Astrocyte (in vitro differentiated cells and primary cell): ENCODE measurements at regions not wholly inside any gene's neighbourhood (a gene's known extent, or its start where the extent isn't known, plus 50 kb on each side); places are given as distances from the start of the nearest gene placed in this dataset.
A peak's percentile ranks its signal among the peaks of the same experiment; 100 is the strongest.

Experiments used
- DNase-seq: peaks from one replicate; pipeline ENCODE4 v3.0.0-alpha.2; 2010; ENCODE audit warnings: low read depth
- FAIRE-seq: peaks from 2 replicates; lab custom pipeline; 2011; peaks lifted over from hg19 to GRCh38; lab: Jason Lieb, UNC
- H2AFZ ChIP-seq: 2 replicates; pipeline ENCODE4 v1.6.0; 2012; ENCODE audit warnings: low read depth, low read length, inconsistent platforms
- H3K27ac ChIP-seq: 2 replicates; pipeline ENCODE4 v1.5.1; 2011; ENCODE audit warnings: low read depth, low read length, inconsistent platforms
- H3K27me3 ChIP-seq: 2 replicates; pipeline ENCODE4 v1.6.0; 2011; ENCODE audit warnings: low read length, inconsistent platforms; ENCODE audit not compliant: insufficient read depth
- H3K36me3 ChIP-seq: 2 replicates; pipeline ENCODE4 v1.5.1; 2011; ENCODE audit warnings: low read length, inconsistent platforms; ENCODE audit not compliant: insufficient read depth
- H3K4me1 ChIP-seq: 2 replicates; pipeline ENCODE4 v1.5.1; 2011; ENCODE audit warnings: low read length, inconsistent platforms; ENCODE audit not compliant: insufficient read depth
- H3K4me2 ChIP-seq: 2 replicates; pipeline ENCODE4 v1.6.0; 2012; ENCODE audit warnings: low read length, inconsistent platforms
- H3K4me3 ChIP-seq: 2 replicates; pipeline ENCODE4 v1.5.1; 2011; ENCODE audit warnings: low read depth, mild to moderate bottlenecking, low read length, inconsistent platforms; ENCODE audit not compliant: insufficient read depth
- H3K79me2 ChIP-seq: 2 replicates; pipeline ENCODE4 v1.6.0; 2012; ENCODE audit warnings: mild to moderate bottlenecking, low read length, inconsistent platforms; ENCODE audit not compliant: insufficient read depth
- H3K9ac ChIP-seq: 2 replicates; pipeline ENCODE4 v1.6.0; 2012; ENCODE audit warnings: mild to moderate bottlenecking, low read length, inconsistent platforms
- H3K9me3 ChIP-seq: 2 replicates; pipeline ENCODE4 v1.5.1; 2012; ENCODE audit warnings: low read depth, mild to moderate bottlenecking, low read length, inconsistent platforms; ENCODE audit not compliant: insufficient read depth
- H4K20me1 ChIP-seq: 2 replicates; pipeline ENCODE4 v1.6.0; 2012; ENCODE audit warnings: low read length, inconsistent platforms; ENCODE audit not compliant: insufficient read depth
- H3K27ac Mint-ChIP-seq: one replicate; pipeline ENCODE4 v1.8.0; 2021; ENCODE audit warnings: mild to moderate bottlenecking, mixed read lengths; ENCODE audit not compliant: unreplicated experiment
- H3K27me3 Mint-ChIP-seq: one replicate; pipeline ENCODE4 v1.8.0; 2021; ENCODE audit warnings: low read depth, mixed read lengths; ENCODE audit not compliant: unreplicated experiment
- H3K36me3 Mint-ChIP-seq: one replicate; pipeline ENCODE4 v1.8.0; 2021; ENCODE audit warnings: low read depth, mixed read lengths; ENCODE audit not compliant: unreplicated experiment
- H3K4me1 Mint-ChIP-seq: one replicate; pipeline ENCODE4 v1.8.0; 2021; ENCODE audit warnings: low read depth, mixed read lengths; ENCODE audit not compliant: unreplicated experiment
- H3K4me3 Mint-ChIP-seq: one replicate; pipeline ENCODE4 v1.8.0; 2021; ENCODE audit warnings: mild to moderate bottlenecking, moderate library complexity, mixed read lengths; ENCODE audit not compliant: unreplicated experiment
- H3K9me3 Mint-ChIP-seq: one replicate; pipeline ENCODE4 v1.8.0; 2021; ENCODE audit warnings: mild to moderate bottlenecking, mixed read lengths; ENCODE audit not compliant: unreplicated experiment
- EZH2 ChIP-seq: IDR thresholded peaks from 2 replicates; pipeline ENCODE4 v1.6.1; 2012; ENCODE audit warnings: mild to moderate bottlenecking, low read length, inconsistent platforms; ENCODE audit not compliant: insufficient read depth
- TF ChIP-seq, protein P1 (sequence below): IDR thresholded peaks from 2 replicates; pipeline ENCODE4 v1.5.1; 2011; ENCODE audit warnings: low read depth, mild to moderate bottlenecking, inconsistent platforms, low read length, moderate library complexity; ENCODE audit not compliant: insufficient read depth

- peak; percentile 55 for DNase-seq
- Histone ChIP-seq H3K4me3 (no peak overlapping the region), H3K9ac (peak overlapping the region; percentile 27), H4K20me1 (no peaks in the 10 kb centered on the region), H3K4me2 (peak overlapping the region; percentile 70), H3K4me1 (peaks cover 25% of the 10 kb centered on the region), H3K36me3 (no peaks in the 10 kb centered on the region), H3K79me2 (no peaks in the 10 kb centered on the region), H3K27me3 (no peaks in the 10 kb centered on the region), H3K9me3 (no peaks in the 10 kb centered on the region), H3K27ac (no peak overlapping the region), H2AFZ (peak overlapping the region; percentile 60)
- Mint-ChIP-seq H3K27ac (peak overlapping the region; percentile 83), H3K27me3 (peaks cover 2% of the 10 kb centered on the region), H3K4me1 (peaks cover 12% of the 10 kb centered on the region), H3K4me3 (no peak overlapping the region), H3K36me3 (no peaks in the 10 kb centered on the region), H3K9me3 (peaks cover 3% of the 10 kb centered on the region)
- TF ChIP-seq, protein P1, sequence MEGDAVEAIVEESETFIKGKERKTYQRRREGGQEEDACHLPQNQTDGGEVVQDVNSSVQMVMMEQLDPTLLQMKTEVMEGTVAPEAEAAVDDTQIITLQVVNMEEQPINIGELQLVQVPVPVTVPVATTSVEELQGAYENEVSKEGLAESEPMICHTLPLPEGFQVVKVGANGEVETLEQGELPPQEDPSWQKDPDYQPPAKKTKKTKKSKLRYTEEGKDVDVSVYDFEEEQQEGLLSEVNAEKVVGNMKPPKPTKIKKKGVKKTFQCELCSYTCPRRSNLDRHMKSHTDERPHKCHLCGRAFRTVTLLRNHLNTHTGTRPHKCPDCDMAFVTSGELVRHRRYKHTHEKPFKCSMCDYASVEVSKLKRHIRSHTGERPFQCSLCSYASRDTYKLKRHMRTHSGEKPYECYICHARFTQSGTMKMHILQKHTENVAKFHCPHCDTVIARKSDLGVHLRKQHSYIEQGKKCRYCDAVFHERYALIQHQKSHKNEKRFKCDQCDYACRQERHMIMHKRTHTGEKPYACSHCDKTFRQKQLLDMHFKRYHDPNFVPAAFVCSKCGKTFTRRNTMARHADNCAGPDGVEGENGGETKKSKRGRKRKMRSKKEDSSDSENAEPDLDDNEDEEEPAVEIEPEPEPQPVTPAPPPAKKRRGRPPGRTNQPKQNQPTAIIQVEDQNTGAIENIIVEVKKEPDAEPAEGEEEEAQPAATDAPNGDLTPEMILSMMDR = no peak
- no peak for TF ChIP-seq EZH2
- FAIRE-seq = no peak
These were observed 367.6 kb downstream of the BCOR start for GRCh38 chrX:39729981-39730661.

GRCh38 chrX:39730662-39731329, 367.0 kb downstream of the BCOR start:
- H3K27ac Mint-ChIP-seq = peak overlapping the region; percentile 83
- Histone ChIP-seq H3K36me3 (no peaks in the 10 kb centered on the region), H3K27me3 (no peaks in the 10 kb centered on the region), H3K4me2 (peak overlapping the region; percentile 70), H3K4me1 (peaks cover 28% of the 10 kb centered on the region), H3K9ac (peak overlapping the region; percentile 48), H2AFZ (peak overlapping the region; percentile 60), H4K20me1 (no peaks in the 10 kb centered on the region), H3K9me3 (no peaks in the 10 kb centered on the region), H3K4me3 (no peak overlapping the region), H3K27ac (no peak overlapping the region), H3K79me2 (no peaks in the 10 kb centered on the region)
- peak; percentile 92 for DNase-seq
- peaks cover 2% of the 10 kb centered on the region for H3K27me3 Mint-ChIP-seq
- no peak for TF ChIP-seq EZH2
- TF ChIP-seq, protein P1 = peak; percentile 40
- peaks cover 12% of the 10 kb centered on the region for H3K4me1 Mint-ChIP-seq
- H3K4me3 Mint-ChIP-seq = peak overlapping the region; percentile 40
- no peaks in the 10 kb centered on the region for H3K36me3 Mint-ChIP-seq
- peaks cover 3% of the 10 kb centered on the region for H3K9me3 Mint-ChIP-seq
- FAIRE-seq = no peak

DNA sequence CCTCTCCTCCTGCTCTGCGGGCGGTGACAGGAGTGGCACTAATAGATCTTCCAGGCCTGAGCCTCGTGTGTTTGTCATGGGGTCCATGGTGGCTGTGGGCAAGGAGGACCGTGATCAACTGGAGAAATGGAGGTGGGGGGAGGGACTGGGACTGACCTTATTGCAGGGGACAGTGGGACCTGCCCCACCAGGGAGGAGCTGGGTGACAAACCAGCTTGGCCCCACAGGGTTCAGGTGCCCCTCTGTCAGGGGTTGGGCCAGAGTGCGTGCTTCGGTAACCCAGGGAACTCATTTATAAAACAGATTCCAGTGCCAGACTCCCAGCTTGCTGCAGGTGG, 366.5 kb downstream of the BCOR start:
- H3K4me1 ChIP-seq = peaks cover 28% of the 10 kb centered on the region
- FAIRE-seq (no peak), DNase-seq (no peak)
- no peaks in the 10 kb centered on the region for H3K27me3 ChIP-seq
- Mint-ChIP-seq H3K4me3 (no peak overlapping the region), H3K4me1 (peaks cover 12% of the 10 kb centered on the region), H3K9me3 (peaks cover 3% of the 10 kb centered on the region), H3K27ac (no peak overlapping the region), H3K36me3 (no peaks in the 10 kb centered on the region), H3K27me3 (peaks cover 2% of the 10 kb centered on the region)
- no peaks in the 10 kb centered on the region for H4K20me1 ChIP-seq
- peak overlapping the region; percentile 48 for H3K9ac ChIP-seq
- no peaks in the 10 kb centered on the region for H3K79me2 ChIP-seq
- H3K9me3 ChIP-seq = no peaks in the 10 kb centered on the region
- H3K4me3 ChIP-seq = no peak overlapping the region
- no peak for TF ChIP-seq EZH2
- TF ChIP-seq, protein P1 = no peak
- no peak overlapping the region for H2AFZ ChIP-seq
- no peak overlapping the region for H3K27ac ChIP-seq
- H3K4me2 ChIP-seq = peak overlapping the region; percentile 70
- no peaks in the 10 kb centered on the region for H3K36me3 ChIP-seq
